Sigmoid colon (tissue), 4 donors: ENCODE measurements at regions not wholly inside any gene's neighbourhood (a gene's known extent, or its start where the extent isn't known, plus 50 kb on each side); places are given as distances from the start of the nearest gene placed in this dataset.

Experiments used
- CTCF ChIP-seq, 4 experiments: fragments of 450-650 bp in 3 of 4; fragments of 200-600 bp in 1 of 4; IDR thresholded peaks; one replicate each; pipeline ENCODE4 v1.5.1; 2016 to 2019; ENCODE audit warnings: antibody characterized with exemption in 4 of 4, mild to moderate bottlenecking in 3 of 4, moderate library complexity in 2 of 4
- POLR2A ChIP-seq, 2 donors: fragments of 450-650 bp; IDR thresholded peaks; one replicate each; pipeline ENCODE4 v1.6.1; 2016; ENCODE audit warnings: antibody characterized with exemption in 2 of 2, mild to moderate bottlenecking in 2 of 2, moderate library complexity in 2 of 2
- POLR2AphosphoS5 ChIP-seq, 4 donors: sonication (generic); formaldehyde crosslinking; IDR thresholded peaks; one replicate each; pipeline ENCODE4 v1.6.1; 2017; ENCODE audit warnings: antibody characterized with exemption in 4 of 4

DNA sequence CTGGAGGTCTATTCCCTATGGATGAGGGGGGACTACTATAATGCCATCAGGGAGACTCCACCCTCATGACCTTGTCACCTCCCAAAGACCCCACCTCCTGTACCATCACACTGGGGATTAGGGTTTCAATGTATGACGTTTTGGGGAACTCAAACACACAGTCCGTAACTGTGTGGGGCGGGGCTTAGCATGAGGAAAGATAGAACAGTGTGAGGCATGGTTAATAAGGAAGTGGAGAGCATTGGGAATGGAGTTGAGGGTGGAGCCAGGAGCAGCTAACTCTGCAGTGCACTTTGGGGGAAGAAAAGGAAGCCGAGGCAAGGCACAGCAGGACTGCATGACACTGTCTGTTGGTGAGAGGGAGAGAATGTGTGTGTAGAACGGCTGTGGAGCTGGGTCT, 90.9 kb upstream of the AGBL1 start:
- TF ChIP-seq CTCF (IDR thresholded peaks at IDR 0.05) (no peak), POLR2A (IDR thresholded peaks at IDR 0.05) (no peak), POLR2AphosphoS5 (IDR thresholded peaks at IDR 0.05) (no peak)
